ENCODE measurements at regions not wholly inside any gene's neighbourhood (a gene's known extent, or its start where the extent isn't known, plus 50 kb on each side); places are given as distances from the start of the nearest gene placed in this dataset.

DNA sequence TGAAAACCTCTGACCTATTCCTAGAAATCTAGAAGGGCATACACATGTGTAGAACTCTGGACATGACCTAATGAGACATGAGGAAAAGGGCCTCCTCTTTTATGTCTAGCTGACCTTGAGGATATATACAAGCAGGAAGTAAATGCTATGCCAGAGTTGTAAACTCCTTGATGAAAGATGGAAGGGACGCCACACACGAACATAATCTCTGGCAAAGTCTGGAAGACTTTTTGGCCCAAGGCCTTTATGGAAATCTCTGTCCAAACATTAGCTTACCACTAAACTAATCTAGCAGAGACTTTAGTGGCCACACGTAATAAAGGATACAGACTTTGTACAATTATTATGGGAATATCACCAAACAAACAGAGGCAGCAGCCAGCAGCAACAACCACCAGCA lies 138.1 kb upstream of the THSD7A start:
- Histone ChIP-seq H3K23me2 (ENCODE audit: insufficient read length, low read depth, low read length, poor library complexity, severe bottlenecking) (no peaks in the 10 kb centered on the region), H2AFZ (ENCODE audit: low read length) (no peak overlapping the region), H3K56ac (ENCODE audit: insufficient read length, low read depth, low read length) (no peak overlapping the region), H3T11ph (ENCODE audit: low read length) (no peak overlapping the region), H2BK20ac (ENCODE audit: low read depth, low read length, poor library complexity, severe bottlenecking) (no peak overlapping the region), H2BK120ac (ENCODE audit: low read depth, low read length, poor library complexity, severe bottlenecking) (no peak overlapping the region), H3K27ac (ENCODE audit: insufficient read length, low read depth, low read length) (no peak overlapping the region), H3K9ac (ENCODE audit: extremely low read depth, insufficient read length, low read length) (no peak overlapping the region), H3K4ac (ENCODE audit: low read depth, low read length) (no peak overlapping the region), H3K79me2 (ENCODE audit: insufficient read depth, low read length) (no peaks in the 10 kb centered on the region), H3K4me1 (ENCODE audit: insufficient read depth, low read length) (no peaks in the 10 kb centered on the region), H2BK12ac (ENCODE audit: insufficient read length, low read depth, low read length) (no peak overlapping the region), H4K8ac (replicated peaks; ENCODE audit: insufficient read length, low read depth, low read length) (no peak overlapping the region), H3K23ac (ENCODE audit: insufficient read length, low read depth, low read length) (no peak overlapping the region), H4K5ac (ENCODE audit: insufficient read length, low read depth, low read length) (no peak overlapping the region), H3K9me3 (ENCODE audit: control insufficient read depth, low read depth, low read length) (no peaks in the 10 kb centered on the region), H3K18ac (ENCODE audit: insufficient read length, low read depth, low read length) (no peak overlapping the region), H2BK15ac (ENCODE audit: low read depth, low read length) (no peak overlapping the region), H3K27me3 (ENCODE audit: insufficient read depth, low read length) (no peaks in the 10 kb centered on the region), H3K4me2 (ENCODE audit: insufficient read depth, insufficient read length, low read length) (no peak overlapping the region), H4K91ac (ENCODE audit: insufficient read length, low read depth, low read length) (no peak overlapping the region), H2BK5ac (ENCODE audit: insufficient read length, low read length) (no peak overlapping the region), H4K20me1 (ENCODE audit: control insufficient read depth, insufficient read depth, insufficient read length) (no peaks in the 10 kb centered on the region), H3K79me1 (ENCODE audit: insufficient read depth, low read depth, low read length, poor library complexity, severe bottlenecking) (no peaks in the 10 kb centered on the region), H3K14ac (ENCODE audit: insufficient read depth, low read length) (no peak overlapping the region), H2AK5ac (ENCODE audit: insufficient read length, low read length) (no peak overlapping the region)
- WGBS (ENCODE audit: extremely low coverage, insufficient read length, low lambda C conversion rate): no CpG with 5 or more reads among the region's 3 CpGs
- H3K4me1 Mint-ChIP-seq: peaks cover 0 to 7% of the 10 kb centered on the region in 2 experiments; a peak in 1 of 4 replicates
- no peak for DNase-seq
- peaks cover 0 to 13% (median 5%) of the 10 kb centered on the region in 3 experiments; a peak in 3 of 7 replicates for H3K36me3 Mint-ChIP-seq (ENCODE audit: insufficient read depth in 1 of 3, low read depth in 3 of 3)
- H3K27me3 Mint-ChIP-seq (ENCODE audit: low read depth): no peaks in the 10 kb centered on the region
- H3K4me3 Mint-ChIP-seq: no peak overlapping the region
- H3K27ac Mint-ChIP-seq: peak overlapping the region in 1 of 3 experiments; percentile 22; a peak in 2 of 7 replicates
- TF ChIP-seq, protein P1, sequence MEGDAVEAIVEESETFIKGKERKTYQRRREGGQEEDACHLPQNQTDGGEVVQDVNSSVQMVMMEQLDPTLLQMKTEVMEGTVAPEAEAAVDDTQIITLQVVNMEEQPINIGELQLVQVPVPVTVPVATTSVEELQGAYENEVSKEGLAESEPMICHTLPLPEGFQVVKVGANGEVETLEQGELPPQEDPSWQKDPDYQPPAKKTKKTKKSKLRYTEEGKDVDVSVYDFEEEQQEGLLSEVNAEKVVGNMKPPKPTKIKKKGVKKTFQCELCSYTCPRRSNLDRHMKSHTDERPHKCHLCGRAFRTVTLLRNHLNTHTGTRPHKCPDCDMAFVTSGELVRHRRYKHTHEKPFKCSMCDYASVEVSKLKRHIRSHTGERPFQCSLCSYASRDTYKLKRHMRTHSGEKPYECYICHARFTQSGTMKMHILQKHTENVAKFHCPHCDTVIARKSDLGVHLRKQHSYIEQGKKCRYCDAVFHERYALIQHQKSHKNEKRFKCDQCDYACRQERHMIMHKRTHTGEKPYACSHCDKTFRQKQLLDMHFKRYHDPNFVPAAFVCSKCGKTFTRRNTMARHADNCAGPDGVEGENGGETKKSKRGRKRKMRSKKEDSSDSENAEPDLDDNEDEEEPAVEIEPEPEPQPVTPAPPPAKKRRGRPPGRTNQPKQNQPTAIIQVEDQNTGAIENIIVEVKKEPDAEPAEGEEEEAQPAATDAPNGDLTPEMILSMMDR (conservative IDR thresholded peaks at IDR 0.05): no peak
- H3K9me3 Mint-ChIP-seq: peaks cover 0 to 16% of the 10 kb centered on the region in 2 experiments; a peak in 4 of 5 replicates

Measured in H9 (cell line).